GM19452 (cell line): ENCODE measurements at regions not wholly inside any gene's neighbourhood (a gene's known extent, or its start where the extent isn't known, plus 50 kb on each side); places are given as distances from the start of the nearest gene placed in this dataset.

Experiments used
- ATAC-seq: cut with Tn5 transposase; IDR thresholded peaks from one replicate; pipeline ENCODE4 v1.9.1; 2021; ENCODE audit not compliant: unreplicated experiment

GRCh38 chr16:66289986-66290385, 76.5 kb upstream of the CDH5 start:
- no peak for ATAC-seq

DNA sequence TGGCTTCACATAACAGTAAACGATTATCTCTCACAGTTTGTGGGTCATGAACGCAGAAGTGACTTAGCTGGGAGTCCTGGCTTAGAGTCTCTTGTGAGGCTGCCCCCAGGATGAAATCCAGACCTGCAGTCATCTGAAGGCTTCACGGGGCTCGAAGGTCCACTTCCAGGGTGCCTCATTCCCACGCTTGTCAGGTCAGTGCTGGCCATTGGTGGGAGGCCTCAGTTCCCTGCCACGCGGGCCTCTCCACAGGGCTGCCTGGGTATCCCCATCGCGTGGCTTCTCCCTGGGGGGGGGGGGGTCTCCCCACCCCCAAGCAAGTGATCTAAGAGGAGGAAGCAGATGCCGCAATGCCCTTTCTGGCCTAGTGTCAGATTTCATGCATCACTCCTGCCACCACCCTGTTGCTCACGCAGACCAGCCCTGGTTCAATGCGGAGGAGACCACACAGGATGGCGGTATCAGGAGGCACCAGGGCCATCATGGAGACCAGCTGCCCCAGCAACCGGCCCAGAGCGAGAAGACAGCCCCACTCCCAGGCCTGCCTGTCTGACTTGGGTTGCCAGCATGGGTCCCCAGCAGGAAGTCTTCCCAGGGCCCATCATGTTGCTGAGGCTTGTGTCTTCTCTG, 77.3 kb upstream of the CDH5 start:
- ATAC-seq, result no peak

GRCh38 chr16:66287926-66288325, 78.6 kb upstream of the CDH5 start:
- no peak for ATAC-seq

DNA sequence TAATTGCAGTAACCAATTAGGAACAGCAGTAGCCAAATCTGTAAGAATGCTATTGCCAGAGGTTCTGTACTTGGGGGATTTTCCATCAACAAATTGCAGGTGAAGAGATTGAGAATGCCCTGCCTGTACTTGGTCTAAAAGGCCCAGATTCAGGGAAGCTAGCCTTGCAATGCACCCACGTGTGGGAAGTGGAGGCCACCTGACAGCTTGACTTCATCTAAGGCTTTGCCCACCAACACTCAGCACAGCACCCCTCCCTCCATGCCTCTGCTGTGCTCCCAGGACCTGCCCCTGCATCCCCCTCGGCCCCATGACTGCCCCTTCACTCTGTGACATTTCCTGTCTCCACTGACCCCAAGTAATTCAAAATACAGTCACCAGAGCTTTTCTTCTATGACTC, 79.1 kb upstream of the CDH5 start:
- ATAC-seq, result no peak

DNA sequence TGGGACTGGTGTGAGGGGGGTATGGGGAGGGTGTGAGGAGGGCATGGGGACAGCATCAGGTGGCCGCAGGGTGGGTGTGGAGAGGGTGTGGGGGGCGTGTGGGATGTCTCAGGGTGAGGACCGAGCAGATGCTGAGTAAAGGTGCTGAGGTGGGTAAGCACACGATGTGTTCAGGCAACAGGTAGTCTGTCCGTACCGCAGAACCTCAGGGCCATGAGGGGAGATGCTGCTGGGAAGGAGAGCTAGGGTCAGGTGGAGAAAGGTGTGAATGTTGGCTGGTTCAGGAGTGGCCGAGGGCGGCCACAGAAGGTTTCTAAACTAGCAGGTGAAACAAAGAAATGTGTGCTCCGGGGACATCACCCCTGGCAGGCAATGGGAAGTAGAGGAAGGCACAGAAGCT, 80.0 kb upstream of the CDH5 start:
- no peak for ATAC-seq

DNA sequence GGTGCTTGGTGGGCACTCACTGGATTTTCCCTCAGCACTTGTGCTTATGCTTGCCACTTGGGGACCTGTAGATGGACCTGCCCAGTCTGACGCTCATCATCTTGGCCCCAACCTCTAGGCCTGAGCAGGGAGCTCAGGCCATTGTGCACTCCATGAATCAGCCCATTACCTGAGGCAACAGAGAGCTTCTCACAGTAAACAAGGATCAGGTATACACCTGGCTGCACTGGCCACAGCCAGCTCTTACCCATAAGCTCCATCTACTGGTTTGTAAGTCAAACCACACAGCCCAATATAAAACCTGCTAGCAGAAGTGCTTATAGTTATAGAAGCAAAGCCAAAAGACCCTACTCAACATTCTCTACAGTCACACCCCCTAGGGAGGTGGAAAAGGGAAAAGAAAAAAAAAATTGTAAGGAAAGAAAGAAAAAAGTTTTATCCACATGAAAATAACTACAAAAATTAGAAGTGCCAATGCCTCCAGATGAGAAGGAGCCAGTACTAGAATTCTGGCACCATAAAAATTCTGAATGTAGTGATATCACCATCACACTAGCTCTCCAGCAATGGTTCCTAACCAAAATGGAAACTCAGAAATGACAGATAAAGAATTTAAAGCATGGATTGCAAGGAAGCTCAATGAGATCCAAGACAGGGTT, 87.8 kb upstream of the CDH5 start:
- no peak for ATAC-seq

DNA sequence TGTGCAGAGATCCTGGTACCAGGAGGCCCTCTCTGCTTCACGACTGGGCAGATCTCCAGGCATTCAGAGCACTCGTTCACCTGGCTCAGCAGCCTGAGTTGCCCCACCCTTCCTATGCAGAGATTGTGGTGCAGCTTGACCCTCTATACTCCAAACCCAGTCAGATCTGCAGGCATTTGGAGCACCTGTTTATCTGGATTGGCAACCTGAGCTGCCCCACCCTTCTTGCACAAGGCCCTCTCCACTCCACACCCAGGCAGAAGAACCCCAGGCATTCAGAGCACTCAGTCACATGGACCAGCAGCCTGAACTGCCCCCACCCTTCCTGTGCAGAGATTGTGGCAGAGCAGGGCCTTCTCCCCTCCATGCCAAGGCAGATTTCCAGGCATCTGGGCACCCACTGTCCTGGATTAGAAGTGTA, 88.4 kb upstream of the CDH5 start:
- ATAC-seq, result no peak

- ATAC-seq, result no peak
These were observed 89.0 kb upstream of the CDH5 start for GRCh38 chr16:66277311-66278070.

GRCh38 chr16:66275775-66276428, 90.6 kb upstream of the CDH5 start:
- ATAC-seq, result no peak

DNA sequence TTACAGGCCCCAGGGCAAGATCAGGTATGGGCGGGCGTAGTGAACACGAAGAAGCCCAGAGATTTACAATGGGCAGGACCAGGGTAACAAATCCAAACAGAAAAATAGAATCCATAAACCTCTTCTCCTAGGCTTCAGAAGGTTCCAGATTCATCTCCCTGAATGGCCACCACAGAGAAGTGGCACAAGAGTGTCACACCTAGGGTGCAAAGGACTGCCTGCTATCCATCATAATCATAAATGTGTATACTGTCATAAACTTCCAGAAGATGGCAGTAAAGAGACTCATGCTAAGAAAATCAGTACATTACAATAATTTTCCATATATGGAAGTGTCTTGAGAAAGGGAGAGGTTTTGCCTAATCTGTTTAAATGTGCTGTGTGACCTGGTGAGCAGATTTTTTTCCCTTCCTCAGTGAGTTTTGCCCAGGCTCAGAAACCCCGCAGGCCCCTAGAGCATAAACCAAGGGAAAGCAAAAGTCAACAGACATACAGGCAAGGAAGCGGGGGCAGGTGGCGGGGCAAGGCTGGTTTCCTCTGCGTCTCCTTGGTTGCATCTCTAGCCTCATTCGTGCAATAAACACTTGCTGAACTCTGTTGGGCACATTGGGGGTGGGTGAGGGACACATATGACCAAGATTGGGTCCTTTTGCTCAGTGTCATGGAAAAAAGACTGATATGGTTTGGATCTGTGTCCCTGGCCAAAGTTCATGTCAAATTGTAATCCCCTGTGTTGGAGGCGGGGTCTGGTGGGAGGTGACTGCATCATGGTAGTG, 92.0 kb upstream of the CDH5 start:
- no peak for ATAC-seq

- no peak for ATAC-seq
These were observed 92.7 kb upstream of the CDH5 start for GRCh38 chr16:66273644-66274334.

GRCh38 chr16:66273053-66273452, 93.4 kb upstream of the CDH5 start:
- ATAC-seq, result no peak

DNA sequence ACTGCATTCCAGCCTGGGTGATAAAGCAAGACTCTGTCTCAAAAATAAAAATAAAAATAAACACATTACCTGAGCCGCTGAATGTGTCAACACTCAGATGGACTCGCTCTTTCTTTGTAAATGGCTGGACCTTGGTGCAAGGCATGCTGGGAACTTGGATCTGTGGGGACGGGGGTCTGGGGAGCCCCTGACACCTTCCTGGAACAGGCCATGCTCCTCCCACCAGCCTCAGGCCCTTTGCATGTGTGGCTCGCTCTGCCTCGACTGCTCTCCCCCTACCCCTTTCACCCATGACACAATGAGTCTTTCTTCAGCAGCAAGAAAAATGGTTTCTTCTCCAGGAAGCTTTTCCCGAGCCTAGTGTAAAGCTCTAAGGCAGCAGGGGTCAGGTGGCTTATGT, 94.0 kb upstream of the CDH5 start:
- no peak for ATAC-seq

DNA sequence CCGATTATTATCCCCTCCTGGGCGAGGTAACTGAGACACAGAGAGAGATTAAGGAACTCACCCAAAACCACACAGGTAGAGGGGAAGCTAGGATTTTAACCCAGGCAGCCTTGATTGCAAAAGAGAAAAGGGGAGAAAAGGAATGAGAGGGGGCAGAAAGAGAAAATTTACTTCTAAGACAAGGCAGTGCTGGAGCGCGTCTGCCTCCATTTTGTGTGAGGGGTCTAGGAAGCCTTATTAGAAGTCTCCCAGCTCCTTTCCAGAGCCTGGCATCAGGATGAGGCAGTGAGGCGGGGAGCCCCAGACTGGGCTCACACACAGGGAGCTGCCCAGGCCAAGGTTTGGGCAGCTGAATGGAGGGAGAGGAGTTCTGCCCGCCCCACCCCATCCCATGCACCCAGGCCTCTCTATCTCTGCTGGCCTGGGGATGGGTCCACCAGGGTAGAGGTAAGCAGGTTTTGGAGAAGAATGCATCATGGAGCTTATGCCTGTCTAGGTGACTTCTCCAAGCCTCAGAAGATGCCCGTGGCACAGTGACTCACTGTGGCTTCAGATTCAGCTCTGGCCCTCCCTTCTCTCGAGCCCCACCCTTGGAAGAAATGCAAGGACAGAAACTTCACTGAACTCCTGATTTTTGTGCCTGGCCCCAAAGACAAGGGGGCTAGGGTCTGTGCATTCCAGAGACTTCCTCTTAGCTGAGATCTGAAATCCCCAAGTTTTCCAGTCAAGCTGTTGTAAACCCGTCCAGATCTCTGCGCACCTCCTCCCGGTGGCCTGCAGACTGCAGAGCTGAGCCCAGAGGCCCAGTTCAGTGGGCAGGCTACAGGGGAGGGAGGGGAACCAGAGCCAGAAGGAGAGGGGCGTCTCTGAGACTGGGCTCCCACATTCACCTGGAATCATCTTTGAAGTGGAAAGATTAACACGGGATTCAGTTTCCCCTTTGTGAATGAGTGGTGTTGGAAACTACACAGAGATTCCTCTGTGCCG, 95.1 kb upstream of the CDH5 start:
- ATAC-seq, result no peak

GRCh38 chr16:66270333-66270927, 96.1 kb upstream of the CDH5 start:
- no peak for ATAC-seq

DNA sequence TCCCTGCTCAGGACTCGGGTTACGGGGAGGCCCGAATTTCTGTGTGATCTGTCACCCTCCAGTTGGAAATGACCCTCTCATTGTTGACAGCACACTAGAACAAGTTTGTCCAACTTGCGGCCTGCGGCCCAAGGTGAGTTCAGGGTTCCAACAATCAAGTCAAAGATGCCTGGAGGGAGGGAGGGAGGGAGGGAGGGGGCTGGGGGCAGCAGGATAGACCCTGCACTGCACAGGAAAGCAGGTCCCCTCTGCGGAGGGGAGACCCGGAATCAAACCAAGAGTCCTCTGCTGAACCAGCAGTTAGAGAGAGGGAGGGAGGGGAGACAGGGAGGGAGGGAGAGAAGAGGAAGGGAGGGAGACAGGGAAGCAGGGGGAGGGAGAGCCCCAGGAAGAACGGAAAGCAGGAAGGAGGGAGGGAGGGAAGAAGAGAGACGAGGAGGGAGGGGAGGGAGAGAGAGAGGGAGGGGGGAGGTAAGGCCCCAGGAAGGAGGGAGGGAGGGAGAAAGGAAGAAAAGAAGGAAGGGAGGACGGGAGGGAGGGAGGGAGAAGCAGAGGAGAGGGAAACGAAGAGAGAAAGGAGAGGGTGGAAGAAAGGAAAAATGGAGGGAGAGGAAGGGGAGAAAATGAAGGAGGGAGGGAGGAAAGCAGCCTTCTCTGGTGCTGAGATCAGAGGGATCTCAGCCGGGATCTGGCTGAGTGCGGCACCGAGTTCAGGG, 96.7 kb upstream of the CDH5 start:
- ATAC-seq, result no peak

DNA sequence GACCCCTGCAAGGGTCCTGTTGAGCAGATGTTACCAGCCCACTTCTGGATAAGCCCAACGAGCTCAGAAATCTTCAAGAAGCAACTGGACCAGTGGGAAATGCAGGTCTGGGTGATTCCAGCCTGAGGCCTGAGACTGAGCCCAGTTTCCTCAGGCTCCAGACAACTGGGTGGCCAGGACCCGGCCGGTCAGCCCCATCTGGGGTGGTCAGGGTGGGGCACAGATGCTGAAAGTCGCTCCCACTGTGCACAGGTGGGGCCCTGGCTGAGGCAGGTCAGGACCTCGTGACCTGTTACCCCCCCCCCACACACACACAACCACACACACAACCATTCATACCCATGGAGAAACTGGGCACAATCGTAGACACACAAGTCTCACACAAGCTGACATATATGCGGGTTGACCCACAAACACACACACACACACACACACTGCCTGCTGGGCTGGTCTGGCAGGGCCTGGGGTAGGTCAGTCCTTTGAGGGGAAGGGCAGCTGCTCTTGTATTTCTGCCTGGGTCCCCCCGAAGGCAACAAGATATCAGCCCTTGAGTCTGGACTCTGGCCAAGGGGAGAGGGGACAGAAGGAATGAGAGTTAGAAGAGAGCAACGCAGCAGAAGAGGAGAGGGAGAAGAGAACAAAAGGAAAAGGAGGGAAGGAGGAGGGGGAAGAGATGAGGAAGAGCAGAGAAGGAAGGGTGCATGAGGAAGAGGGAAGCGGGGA, 99.0 kb upstream of the CDH5 start:
- ATAC-seq, result no peak
